ENCODE measurements at regions not wholly inside any gene's neighbourhood (a gene's known extent, or its start where the extent isn't known, plus 50 kb on each side); places are given as distances from the start of the nearest gene placed in this dataset.

GRCh38 chr17:13244513-13244912 is 226.7 kb upstream of the ELAC2 start:
- peak; percentile 73 for DNase-seq (ENCODE audit: low read depth)
- TF ChIP-seq CTCF (conservative IDR thresholded peaks at IDR 0.05; ENCODE audit: control insufficient read depth, insufficient read depth, low read depth, low read length): no peak

GRCh38 chr17:13243585-13243984 is 225.8 kb upstream of the ELAC2 start:
- H3K4me3 ChIP-seq (ENCODE audit: control insufficient read depth, low read depth, low read length): no peak overlapping the region
- no peak for TF ChIP-seq CTCF (conservative IDR thresholded peaks at IDR 0.05; ENCODE audit: control insufficient read depth, insufficient read depth, low read depth, low read length)
- no peak for DNase-seq (ENCODE audit: low read depth)

More at GRCh38 chr17:13244513-13244912, 226.7 kb upstream of the ELAC2 start:
- no peak overlapping the region for H3K4me3 ChIP-seq (ENCODE audit: control insufficient read depth, low read depth, low read length)

- no peak for DNase-seq (ENCODE audit: low read depth)
- H3K4me3 ChIP-seq (ENCODE audit: control insufficient read depth, low read depth, low read length): no peak overlapping the region
- TF ChIP-seq CTCF (conservative IDR thresholded peaks at IDR 0.05; ENCODE audit: control insufficient read depth, insufficient read depth, low read depth, low read length): no peak
Observed at GRCh38 chr17:13240851-13241250, 223.0 kb upstream of the ELAC2 start.

GRCh38 chr17:13230350-13231264 is 212.8 kb upstream of the ELAC2 start:
- TF ChIP-seq CTCF (conservative IDR thresholded peaks at IDR 0.05; ENCODE audit: control insufficient read depth, insufficient read depth, low read depth, low read length): no peak

GRCh38 chr17:13228225-13228624 is 210.4 kb upstream of the ELAC2 start:
- no peak for DNase-seq (ENCODE audit: low read depth)
- no peak overlapping the region for H3K4me3 ChIP-seq (ENCODE audit: control insufficient read depth, low read depth, low read length)
- no peak for TF ChIP-seq CTCF (conservative IDR thresholded peaks at IDR 0.05; ENCODE audit: control insufficient read depth, insufficient read depth, low read depth, low read length)

More at GRCh38 chr17:13230350-13231264, 212.8 kb upstream of the ELAC2 start:
- H3K4me3 ChIP-seq (ENCODE audit: control insufficient read depth, low read depth, low read length): no peak overlapping the region
- DNase-seq (ENCODE audit: low read depth): no peak

GRCh38 chr17:13222975-13223374 is 205.1 kb upstream of the ELAC2 start:
- no peak for TF ChIP-seq CTCF (conservative IDR thresholded peaks at IDR 0.05; ENCODE audit: control insufficient read depth, insufficient read depth, low read depth, low read length)
- no peak for DNase-seq (ENCODE audit: low read depth)
- H3K4me3 ChIP-seq (ENCODE audit: control insufficient read depth, low read depth, low read length): no peak overlapping the region

Measured in fibroblast of mammary gland (primary cell).